Breast epithelium (tissue), 4 donors: ENCODE measurements at regions not wholly inside any gene's neighbourhood (a gene's known extent, or its start where the extent isn't known, plus 50 kb on each side); places are given as distances from the start of the nearest gene placed in this dataset.
A peak's percentile ranks its signal among the peaks of the same experiment; 100 is the strongest.

ENCODE experiments used
- DNase-seq, 2 donors: peaks; one replicate each; pipeline ENCODE4 v3.0.0-alpha.2; 2019; ENCODE audit warnings: low spot score in 2 of 2
- H3K27ac ChIP-seq, 2 donors: fragments of 200-600 bp; sonication (generic) in 1 of 2; one replicate each; pipeline ENCODE4 v1.5.1; 2016 to 2019; ENCODE audit warnings: mild to moderate bottlenecking in 1 of 2
- H3K27me3 ChIP-seq, 2 donors: fragments of 200-600 bp; sonication (generic) in 1 of 2; one replicate each; pipeline versions ENCODE4 v1.5.1 to v1.6.0; 2017 to 2019; ENCODE audit warnings: control low read depth in 1 of 2, mild to moderate bottlenecking in 1 of 2
- H3K36me3 ChIP-seq: fragments of 200-600 bp; one replicate; pipeline ENCODE4 v1.5.1; 2019
- H3K4me1 ChIP-seq, 2 donors: fragments of 200-600 bp; sonication (generic); one replicate each; pipeline ENCODE4 v1.5.1; 2016 to 2019; ENCODE audit warnings: control low read depth in 1 of 2
- H3K4me3 ChIP-seq, 3 donors: fragments of 200-600 bp; sonication (generic); 1 replicate in 2 of 3; 2 replicates in 1 of 3; pipeline ENCODE4 v1.5.1; 2016 to 2019; ENCODE audit warnings: mild to moderate bottlenecking in 3 of 3, moderate library complexity in 2 of 3
- H3K9me3 ChIP-seq, 2 donors: fragments of 200-600 bp; sonication (generic) in 1 of 2; one replicate each; pipeline ENCODE4 v1.5.1; 2016 to 2019; ENCODE audit warnings: control low read depth in 1 of 2
- POLR2A ChIP-seq: fragments of 450-650 bp; IDR thresholded peaks from one replicate; pipeline ENCODE4 v1.6.1; 2016; ENCODE audit warnings: antibody characterized with exemption, mild to moderate bottlenecking, moderate library complexity
- POLR2AphosphoS5 ChIP-seq, 3 donors: sonication (generic); formaldehyde crosslinking; IDR thresholded peaks; one replicate each; pipeline ENCODE4 v1.6.1; 2017; ENCODE audit warnings: antibody characterized with exemption in 3 of 3
- intact Hi-C: fragments of 100-400 bp; cut with DNase I; formaldehyde crosslinking; loops from one replicate; pipeline ENCODE4 v1.15.1; 2023; ENCODE audit warnings: low total_unique reads
- TF ChIP-seq, protein P1 (sequence below), 3 donors: fragments of 450-650 bp; IDR thresholded peaks; one replicate each; pipeline ENCODE4 v1.5.1; 2016 to 2017; ENCODE audit warnings: antibody characterized with exemption in 3 of 3, mild to moderate bottlenecking in 3 of 3, moderate library complexity in 3 of 3

DNA sequence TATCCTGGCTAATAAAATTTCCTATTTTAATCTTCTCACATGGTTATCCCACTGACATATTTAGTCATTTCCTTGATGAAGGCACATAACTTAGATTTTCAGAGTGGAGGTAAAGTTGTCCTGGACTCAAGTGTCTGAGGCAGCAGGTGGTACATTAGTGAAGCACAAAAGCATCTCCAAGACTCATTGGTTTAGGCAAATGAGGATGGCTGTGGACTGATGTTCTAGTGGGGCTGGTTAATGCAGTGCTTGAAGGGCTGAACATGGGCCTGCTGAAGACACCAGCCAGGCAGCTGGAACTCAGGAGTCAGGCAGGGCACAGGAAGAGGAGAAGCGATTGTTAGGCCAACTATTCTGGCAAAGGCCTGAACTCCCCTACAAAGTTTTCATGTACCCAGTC is 76.3 kb upstream of the SESN3 start:
- TF ChIP-seq, protein P1, sequence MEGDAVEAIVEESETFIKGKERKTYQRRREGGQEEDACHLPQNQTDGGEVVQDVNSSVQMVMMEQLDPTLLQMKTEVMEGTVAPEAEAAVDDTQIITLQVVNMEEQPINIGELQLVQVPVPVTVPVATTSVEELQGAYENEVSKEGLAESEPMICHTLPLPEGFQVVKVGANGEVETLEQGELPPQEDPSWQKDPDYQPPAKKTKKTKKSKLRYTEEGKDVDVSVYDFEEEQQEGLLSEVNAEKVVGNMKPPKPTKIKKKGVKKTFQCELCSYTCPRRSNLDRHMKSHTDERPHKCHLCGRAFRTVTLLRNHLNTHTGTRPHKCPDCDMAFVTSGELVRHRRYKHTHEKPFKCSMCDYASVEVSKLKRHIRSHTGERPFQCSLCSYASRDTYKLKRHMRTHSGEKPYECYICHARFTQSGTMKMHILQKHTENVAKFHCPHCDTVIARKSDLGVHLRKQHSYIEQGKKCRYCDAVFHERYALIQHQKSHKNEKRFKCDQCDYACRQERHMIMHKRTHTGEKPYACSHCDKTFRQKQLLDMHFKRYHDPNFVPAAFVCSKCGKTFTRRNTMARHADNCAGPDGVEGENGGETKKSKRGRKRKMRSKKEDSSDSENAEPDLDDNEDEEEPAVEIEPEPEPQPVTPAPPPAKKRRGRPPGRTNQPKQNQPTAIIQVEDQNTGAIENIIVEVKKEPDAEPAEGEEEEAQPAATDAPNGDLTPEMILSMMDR (IDR thresholded peaks at IDR 0.05) = no peak
- no peak for TF ChIP-seq POLR2A
- TF ChIP-seq POLR2AphosphoS5 (IDR thresholded peaks at IDR 0.05) = no peak
- Histone ChIP-seq H3K4me1 (peaks cover 0 to 4% of the 10 kb centered on the region in 2 donors), H3K4me3 (no peak overlapping the region), H3K36me3 (no peaks in the 10 kb centered on the region), H3K27ac (no peak overlapping the region), H3K9me3 (no peaks in the 10 kb centered on the region), H3K27me3 (no peaks in the 10 kb centered on the region)
- no peak for DNase-seq
- intact Hi-C loops = no loop called here

DNA sequence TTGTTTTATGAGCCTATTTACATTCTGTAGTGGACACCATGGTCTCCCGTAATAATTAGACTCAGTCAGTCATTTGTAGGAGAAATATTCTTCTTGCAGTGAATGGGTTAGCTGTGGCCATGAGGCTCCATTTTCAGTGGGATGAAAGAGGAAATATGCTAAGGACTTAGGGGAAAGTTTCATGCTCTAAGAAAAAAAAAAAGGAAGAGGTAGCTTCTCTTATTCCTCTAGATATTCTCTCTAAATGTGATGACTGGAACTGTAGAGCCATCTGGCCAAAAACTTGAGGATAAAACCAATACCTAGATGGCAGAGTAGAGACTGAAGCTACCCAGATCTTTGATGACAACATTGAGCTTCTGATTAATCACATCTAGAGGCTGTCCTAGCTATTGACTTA is 75.8 kb upstream of the SESN3 start:
- intact Hi-C loops = no loop called here
- no peak overlapping the region for H3K4me3 ChIP-seq

DNA sequence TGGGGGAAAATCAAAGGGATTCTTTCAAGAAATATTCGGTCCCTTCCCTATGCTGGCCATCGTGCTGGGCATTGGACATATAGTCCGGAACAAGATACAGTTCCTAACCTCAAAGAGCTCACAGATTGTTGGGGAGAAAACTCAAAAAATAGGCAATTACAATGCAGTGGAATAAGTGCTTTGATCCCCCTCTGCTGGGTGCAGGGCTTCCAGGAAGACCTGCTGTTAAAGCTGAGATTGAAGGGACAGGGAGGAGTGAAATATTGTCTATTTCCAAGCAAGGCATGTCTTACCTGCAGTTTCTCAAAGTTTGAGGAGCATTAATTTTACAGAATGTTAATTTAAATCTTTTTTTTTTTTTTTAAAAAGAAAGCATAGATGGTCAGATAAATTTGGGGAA is 75.1 kb upstream of the SESN3 start:
- H3K4me1 ChIP-seq = peaks cover 0 to 4% of the 10 kb centered on the region in 2 donors
- no peaks in the 10 kb centered on the region for H3K36me3 ChIP-seq
- H3K9me3 ChIP-seq = no peaks in the 10 kb centered on the region
- H3K27ac ChIP-seq = peak overlapping the region; percentile 65 to 75
- TF ChIP-seq POLR2A (no peak), POLR2AphosphoS5 (IDR thresholded peaks at IDR 0.05) (no peak)
- TF ChIP-seq, protein P1 (IDR thresholded peaks at IDR 0.05) = no peak
- intact Hi-C loops = no loop called here
- no peak for DNase-seq
- H3K27me3 ChIP-seq = no peaks in the 10 kb centered on the region
- H3K4me3 ChIP-seq = no peak overlapping the region

More for the DNA sequence above, 75.8 kb upstream of the SESN3 start:
- H3K9me3 ChIP-seq = no peaks in the 10 kb centered on the region
- no peak for DNase-seq
- H3K36me3 ChIP-seq = no peaks in the 10 kb centered on the region
- H3K4me1 ChIP-seq = peaks cover 0 to 4% of the 10 kb centered on the region in 2 donors
- TF ChIP-seq, protein P1 (IDR thresholded peaks at IDR 0.05) = no peak
- no peak for TF ChIP-seq POLR2A
- TF ChIP-seq POLR2AphosphoS5 (IDR thresholded peaks at IDR 0.05) = no peak
- H3K27ac ChIP-seq = no peak overlapping the region
- H3K27me3 ChIP-seq = no peaks in the 10 kb centered on the region

DNA sequence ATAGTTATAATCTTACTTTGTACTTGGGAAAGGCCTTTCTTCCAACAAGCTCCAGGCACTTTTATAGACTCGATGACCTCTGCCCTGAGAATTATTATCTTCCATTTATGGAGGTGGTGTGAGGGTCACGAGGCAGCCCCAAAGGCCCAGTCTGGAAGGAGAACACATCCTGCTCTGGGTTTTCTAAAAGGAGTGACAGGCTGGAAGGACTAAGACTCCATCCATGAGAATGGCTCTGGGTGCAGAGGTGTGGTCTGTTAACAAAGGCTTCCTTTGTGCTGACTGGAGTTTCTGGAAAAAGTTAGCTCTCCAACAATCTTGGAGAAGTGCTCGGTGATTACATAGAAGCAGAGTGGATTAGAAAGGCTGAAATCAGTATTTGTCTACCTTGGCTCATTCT is 74.7 kb upstream of the SESN3 start:
- intact Hi-C loops = no loop called here
- no peak for TF ChIP-seq POLR2AphosphoS5 (IDR thresholded peaks at IDR 0.05)
- TF ChIP-seq POLR2A = no peak
- TF ChIP-seq, protein P1 (IDR thresholded peaks at IDR 0.05) = no peak
- DNase-seq = peak in 1 of 2 donors; percentile 30
- H3K27me3 ChIP-seq = no peaks in the 10 kb centered on the region
- H3K36me3 ChIP-seq = no peaks in the 10 kb centered on the region
- H3K4me3 ChIP-seq = no peak overlapping the region
- peak overlapping the region; percentile 65 to 75 for H3K27ac ChIP-seq
- H3K9me3 ChIP-seq = no peaks in the 10 kb centered on the region
- H3K4me1 ChIP-seq = peaks cover 0 to 4% of the 10 kb centered on the region in 2 donors

DNA sequence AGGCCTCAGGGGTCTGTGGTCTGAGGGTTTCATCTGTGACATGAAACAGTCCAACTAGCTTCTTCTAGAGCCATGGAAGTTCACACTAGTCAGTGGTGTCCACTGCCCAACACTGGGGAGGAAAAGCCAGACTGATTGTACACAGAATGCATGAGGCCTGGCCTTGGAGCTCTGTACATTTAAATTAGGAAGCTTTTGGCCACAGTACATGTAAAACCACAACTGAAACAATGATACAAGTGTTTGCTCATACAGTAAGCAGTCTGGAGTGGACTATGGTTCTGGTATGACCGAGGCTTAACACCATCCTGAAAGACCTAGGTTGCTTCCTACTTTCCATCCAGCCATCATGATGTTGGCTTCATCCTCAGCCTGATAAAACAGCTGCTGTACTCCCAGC is 73.8 kb upstream of the SESN3 start:
- intact Hi-C loops = no loop called here
- Histone ChIP-seq H3K4me1 (peaks cover 0 to 4% of the 10 kb centered on the region in 2 donors), H3K27me3 (no peaks in the 10 kb centered on the region), H3K36me3 (no peaks in the 10 kb centered on the region), H3K9me3 (no peaks in the 10 kb centered on the region), H3K4me3 (no peak overlapping the region), H3K27ac (peak overlapping the region; percentile 65 to 75)
- no peak for TF ChIP-seq POLR2AphosphoS5 (IDR thresholded peaks at IDR 0.05)
- TF ChIP-seq, protein P1 (IDR thresholded peaks at IDR 0.05) = no peak
- no peak for DNase-seq
